ENCODE measurements at regions not wholly inside any gene's neighbourhood (a gene's known extent, or its start where the extent isn't known, plus 50 kb on each side); places are given as distances from the start of the nearest gene placed in this dataset.

DNA sequence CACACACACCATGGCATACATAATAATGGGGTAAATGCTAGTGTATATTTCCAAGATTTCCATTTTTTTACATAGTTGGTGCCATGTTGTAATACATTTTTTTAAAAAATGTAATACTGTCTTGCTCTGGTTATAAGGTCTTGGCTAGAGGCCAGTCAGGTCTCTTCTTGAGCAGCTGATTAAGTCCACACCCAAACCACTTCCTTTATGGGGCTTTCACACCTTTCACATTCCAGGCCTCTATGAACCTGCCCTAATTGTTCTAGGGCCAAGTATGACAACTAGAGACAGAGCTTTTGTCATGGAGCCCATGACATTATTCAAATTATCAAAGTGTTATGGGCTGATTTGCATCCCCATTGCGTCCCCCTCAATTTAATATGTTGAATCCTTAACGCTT is 495.6 kb upstream of the CTNND2 start:
- DNase-seq (ENCODE audit: low read depth, low spot score) = no peak
- Histone ChIP-seq H3K9ac (ENCODE audit: insufficient read length, low read depth) (no peak overlapping the region), H3K27me3 (ENCODE audit: insufficient read depth, insufficient read length) (no peaks in the 10 kb centered on the region), H3K4me1 (ENCODE audit: insufficient read depth, insufficient read length) (no peaks in the 10 kb centered on the region), H3K9me3 (ENCODE audit: insufficient read depth, low read length) (no peaks in the 10 kb centered on the region), H3K4me3 (ENCODE audit: insufficient read length, low read depth) (no peak overlapping the region), H3K36me3 (ENCODE audit: insufficient read depth, insufficient read length, low read length) (no peaks in the 10 kb centered on the region)
- no peak for TF ChIP-seq SUZ12 (IDR thresholded peaks at IDR 0.05; ENCODE audit: extremely low read depth, insufficient read depth, insufficient read length)
- TF ChIP-seq YY1 (IDR thresholded peaks at IDR 0.05; ENCODE audit: insufficient read depth, insufficient read length) = no peak
- TF ChIP-seq ZNF274 (IDR thresholded peaks at IDR 0.05; ENCODE audit: low read depth, low read length) = no peak

DNA sequence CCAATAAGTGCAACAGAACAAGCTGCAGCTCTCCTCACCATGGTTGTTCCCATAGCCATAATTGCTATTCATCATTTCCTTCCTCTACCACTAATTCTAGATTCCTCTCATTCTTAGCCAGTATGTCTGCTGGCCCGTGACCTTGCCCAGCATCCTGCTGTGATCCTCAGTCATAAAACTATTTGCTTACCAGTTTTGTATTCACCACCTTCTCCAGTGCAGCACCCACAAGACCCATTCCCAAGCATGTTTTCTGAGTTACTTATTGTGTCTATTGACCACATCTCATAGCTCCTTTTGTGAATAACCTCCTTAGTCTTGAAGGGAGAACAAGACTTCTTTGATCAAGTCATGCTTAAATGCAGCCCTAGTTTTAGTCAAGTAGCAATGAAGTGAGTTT is 488.0 kb upstream of the CTNND2 start:
- no peak overlapping the region for H3K9ac ChIP-seq (ENCODE audit: insufficient read length, low read depth)
- no peaks in the 10 kb centered on the region for H3K4me1 ChIP-seq (ENCODE audit: insufficient read depth, insufficient read length)
- no peak overlapping the region for H3K4me3 ChIP-seq (ENCODE audit: insufficient read length, low read depth)
- no peak for DNase-seq (ENCODE audit: low read depth, low spot score)
- no peaks in the 10 kb centered on the region for H3K27me3 ChIP-seq (ENCODE audit: insufficient read depth, insufficient read length)
- no peaks in the 10 kb centered on the region for H3K36me3 ChIP-seq (ENCODE audit: insufficient read depth, insufficient read length, low read length)
- H3K9me3 ChIP-seq (ENCODE audit: insufficient read depth, low read length) = no peaks in the 10 kb centered on the region
- no peak for TF ChIP-seq SUZ12 (IDR thresholded peaks at IDR 0.05; ENCODE audit: extremely low read depth, insufficient read depth, insufficient read length)
- no peak for TF ChIP-seq ZNF274 (IDR thresholded peaks at IDR 0.05; ENCODE audit: low read depth, low read length)
- TF ChIP-seq YY1 (IDR thresholded peaks at IDR 0.05; ENCODE audit: insufficient read depth, insufficient read length) = no peak

DNA sequence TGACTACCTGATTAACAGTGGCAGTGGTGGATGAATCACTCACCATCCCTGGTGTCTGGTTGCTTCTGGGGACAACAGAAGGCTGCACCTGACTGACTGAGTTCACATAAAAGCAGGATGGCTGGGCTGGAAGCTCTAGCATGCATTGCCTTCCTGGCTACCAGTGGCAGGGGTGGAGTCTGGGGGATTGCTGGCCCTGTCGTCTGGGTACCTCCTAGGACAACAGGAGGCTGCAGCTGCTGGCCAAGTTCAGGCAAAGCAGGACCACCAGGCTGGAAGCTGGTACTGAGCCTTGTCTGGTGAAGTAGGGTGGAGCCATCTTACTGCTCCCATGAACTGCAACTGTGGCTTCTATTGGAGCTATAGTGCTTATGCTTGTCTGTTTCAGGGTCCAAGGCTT is 480.8 kb upstream of the CTNND2 start:
- no peak for DNase-seq (ENCODE audit: low read depth, low spot score)
- Histone ChIP-seq H3K27me3 (ENCODE audit: insufficient read depth, insufficient read length) (no peaks in the 10 kb centered on the region), H3K9ac (ENCODE audit: insufficient read length, low read depth) (no peak overlapping the region), H3K36me3 (ENCODE audit: insufficient read depth, insufficient read length, low read length) (no peaks in the 10 kb centered on the region), H3K4me1 (ENCODE audit: insufficient read depth, insufficient read length) (no peaks in the 10 kb centered on the region), H3K4me3 (ENCODE audit: insufficient read length, low read depth) (no peak overlapping the region), H3K9me3 (ENCODE audit: insufficient read depth, low read length) (no peaks in the 10 kb centered on the region)
- no peak for TF ChIP-seq YY1 (IDR thresholded peaks at IDR 0.05; ENCODE audit: insufficient read depth, insufficient read length)
- TF ChIP-seq SUZ12 (IDR thresholded peaks at IDR 0.05; ENCODE audit: extremely low read depth, insufficient read depth, insufficient read length) = no peak
- TF ChIP-seq ZNF274 (IDR thresholded peaks at IDR 0.05; ENCODE audit: low read depth, low read length) = no peak

DNA sequence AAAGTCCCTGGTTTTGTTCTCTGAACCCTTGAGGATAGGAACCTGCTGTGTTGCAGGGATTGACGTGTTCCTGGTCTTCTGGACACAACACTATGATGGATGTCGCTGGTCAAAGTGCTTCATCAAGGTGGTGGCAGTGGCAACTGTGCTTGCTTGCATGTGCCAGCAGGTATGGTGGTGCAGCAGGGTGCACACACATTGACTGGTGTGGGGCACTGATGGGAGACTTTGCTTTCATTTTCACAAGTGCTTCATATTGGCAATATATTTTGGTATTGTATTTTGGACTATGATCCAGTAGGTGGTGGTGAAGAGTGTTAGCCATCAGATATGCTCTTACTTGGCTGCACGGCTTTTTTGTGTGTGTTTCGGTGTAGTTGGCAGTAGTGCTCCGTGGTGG is 479.8 kb upstream of the CTNND2 start:
- Histone ChIP-seq H3K4me3 (ENCODE audit: insufficient read length, low read depth) (no peak overlapping the region), H3K27me3 (ENCODE audit: insufficient read depth, insufficient read length) (no peaks in the 10 kb centered on the region), H3K36me3 (ENCODE audit: insufficient read depth, insufficient read length, low read length) (no peaks in the 10 kb centered on the region), H3K9me3 (ENCODE audit: insufficient read depth, low read length) (no peaks in the 10 kb centered on the region), H3K4me1 (ENCODE audit: insufficient read depth, insufficient read length) (no peaks in the 10 kb centered on the region), H3K9ac (ENCODE audit: insufficient read length, low read depth) (no peak overlapping the region)
- no peak for TF ChIP-seq YY1 (IDR thresholded peaks at IDR 0.05; ENCODE audit: insufficient read depth, insufficient read length)
- no peak for TF ChIP-seq ZNF274 (IDR thresholded peaks at IDR 0.05; ENCODE audit: low read depth, low read length)
- TF ChIP-seq SUZ12 (IDR thresholded peaks at IDR 0.05; ENCODE audit: extremely low read depth, insufficient read depth, insufficient read length) = no peak
- DNase-seq (ENCODE audit: low read depth, low spot score) = no peak

DNA sequence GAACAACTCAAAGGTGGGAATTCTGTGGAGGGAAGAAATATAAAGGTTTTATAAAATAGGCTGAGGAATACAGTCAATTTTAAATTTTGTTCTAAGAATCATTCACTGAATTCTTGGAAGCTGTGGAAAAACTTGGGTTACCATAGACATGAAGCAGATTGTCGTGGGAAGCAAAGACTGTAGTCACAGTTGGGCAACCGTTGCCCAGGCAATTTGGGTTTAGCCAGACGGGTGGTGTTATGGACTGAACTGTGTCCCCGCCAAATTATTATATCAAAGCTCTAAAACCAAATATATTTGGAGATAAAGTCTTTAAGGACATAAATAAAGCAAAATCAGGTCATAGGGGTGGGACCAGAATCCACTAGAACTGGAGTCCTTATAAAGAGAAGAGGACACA is 463.7 kb upstream of the CTNND2 start:
- TF ChIP-seq SUZ12 (IDR thresholded peaks at IDR 0.05; ENCODE audit: extremely low read depth, insufficient read depth, insufficient read length) (no peak), ZNF274 (IDR thresholded peaks at IDR 0.05; ENCODE audit: low read depth, low read length) (no peak), YY1 (IDR thresholded peaks at IDR 0.05; ENCODE audit: insufficient read depth, insufficient read length) (no peak)
- no peaks in the 10 kb centered on the region for H3K4me1 ChIP-seq (ENCODE audit: insufficient read depth, insufficient read length)
- no peak for DNase-seq (ENCODE audit: low read depth, low spot score)
- H3K4me3 ChIP-seq (ENCODE audit: insufficient read length, low read depth) = no peak overlapping the region
- H3K9ac ChIP-seq (ENCODE audit: insufficient read length, low read depth) = no peak overlapping the region
- H3K27me3 ChIP-seq (ENCODE audit: insufficient read depth, insufficient read length) = no peaks in the 10 kb centered on the region
- H3K9me3 ChIP-seq (ENCODE audit: insufficient read depth, low read length) = no peaks in the 10 kb centered on the region
- no peaks in the 10 kb centered on the region for H3K36me3 ChIP-seq (ENCODE audit: insufficient read depth, insufficient read length, low read length)

DNA sequence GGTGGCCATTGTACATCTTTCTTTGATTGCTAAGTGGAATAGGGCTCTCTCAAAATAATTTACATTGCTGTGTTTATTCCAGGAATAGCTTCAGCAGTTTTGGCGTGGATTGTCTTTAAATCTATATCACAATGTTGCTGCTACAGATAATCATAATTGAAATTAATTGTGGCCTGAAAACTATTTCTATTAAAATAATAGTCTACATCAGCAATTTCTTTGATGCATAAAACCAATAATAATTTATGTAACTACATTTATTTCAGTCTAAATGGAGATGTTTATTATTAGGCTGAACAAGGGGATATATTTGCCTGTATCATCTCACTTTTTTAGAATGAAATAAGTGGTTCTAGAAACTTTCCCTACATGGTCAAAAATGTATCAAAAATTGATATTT is 456.0 kb upstream of the CTNND2 start:
- no peak for DNase-seq (ENCODE audit: low read depth, low spot score)
- Histone ChIP-seq H3K9ac (ENCODE audit: insufficient read length, low read depth) (no peak overlapping the region), H3K36me3 (ENCODE audit: insufficient read depth, insufficient read length, low read length) (no peaks in the 10 kb centered on the region), H3K27me3 (ENCODE audit: insufficient read depth, insufficient read length) (no peaks in the 10 kb centered on the region), H3K4me3 (ENCODE audit: insufficient read length, low read depth) (no peak overlapping the region), H3K9me3 (ENCODE audit: insufficient read depth, low read length) (peaks cover 6% of the 10 kb centered on the region; the same call in 1 of the 2 replicates), H3K4me1 (ENCODE audit: insufficient read depth, insufficient read length) (no peaks in the 10 kb centered on the region)
- TF ChIP-seq YY1 (IDR thresholded peaks at IDR 0.05; ENCODE audit: insufficient read depth, insufficient read length) (no peak), SUZ12 (IDR thresholded peaks at IDR 0.05; ENCODE audit: extremely low read depth, insufficient read depth, insufficient read length) (no peak), ZNF274 (IDR thresholded peaks at IDR 0.05; ENCODE audit: low read depth, low read length) (no peak)

DNA sequence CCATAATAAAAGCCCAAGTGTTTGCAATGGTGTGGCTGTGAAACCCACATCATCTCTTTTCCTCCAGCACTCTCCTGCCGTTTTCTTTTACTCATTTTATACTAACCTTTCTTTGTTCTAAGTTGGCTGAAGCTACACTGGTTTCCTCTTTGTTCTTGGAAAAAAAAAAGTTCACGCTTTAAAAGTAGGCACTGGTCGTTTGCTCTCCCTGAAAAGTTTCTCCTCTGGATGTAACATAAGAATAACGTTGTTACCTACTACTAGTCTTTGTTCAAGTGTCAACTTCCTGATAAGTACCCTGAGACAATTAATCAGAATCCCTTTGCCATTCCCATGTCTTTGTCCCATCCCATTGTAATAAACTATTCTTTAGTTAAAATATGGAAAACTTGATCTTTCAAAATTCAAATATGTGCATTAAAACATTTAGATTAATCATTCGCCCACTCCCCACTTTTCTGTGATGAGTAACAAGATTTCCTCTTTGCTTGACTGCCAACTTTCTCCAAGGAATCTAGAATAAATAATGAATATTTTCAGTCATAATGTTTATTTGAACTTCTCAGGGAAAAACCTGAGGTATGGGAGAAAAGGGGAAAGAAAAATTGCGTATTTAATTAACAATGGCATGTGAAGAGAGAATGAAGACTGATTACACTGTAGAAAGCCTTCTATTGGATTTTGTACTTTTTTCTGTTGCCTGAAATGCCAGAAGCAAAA is 454.3 kb upstream of the CTNND2 start:
- H3K27me3 ChIP-seq (ENCODE audit: insufficient read depth, insufficient read length) = no peaks in the 10 kb centered on the region
- H3K9me3 ChIP-seq (ENCODE audit: insufficient read depth, low read length) = peaks cover 6% of the 10 kb centered on the region; the same call in 1 of the 2 replicates
- no peak overlapping the region for H3K9ac ChIP-seq (ENCODE audit: insufficient read length, low read depth)
- H3K36me3 ChIP-seq (ENCODE audit: insufficient read depth, insufficient read length, low read length) = no peaks in the 10 kb centered on the region
- no peak for DNase-seq (ENCODE audit: low read depth, low spot score)
- no peak overlapping the region for H3K4me3 ChIP-seq (ENCODE audit: insufficient read length, low read depth)
- TF ChIP-seq ZNF274 (IDR thresholded peaks at IDR 0.05; ENCODE audit: low read depth, low read length) = no peak
- TF ChIP-seq YY1 (IDR thresholded peaks at IDR 0.05; ENCODE audit: insufficient read depth, insufficient read length) = no peak
- TF ChIP-seq SUZ12 (IDR thresholded peaks at IDR 0.05; ENCODE audit: extremely low read depth, insufficient read depth, insufficient read length) = no peak
- no peaks in the 10 kb centered on the region for H3K4me1 ChIP-seq (ENCODE audit: insufficient read depth, insufficient read length)

All from NT2/D1 (cell line).